H9 (cell line): ENCODE measurements at regions not wholly inside any gene's neighbourhood (a gene's known extent, or its start where the extent isn't known, plus 50 kb on each side); places are given as distances from the start of the nearest gene placed in this dataset.

ENCODE experiments used
- DNase-seq: peaks from one replicate; pipeline ENCODE4 v3.0.0-alpha.2; 2017
- H2AFZ ChIP-seq: one replicate; pipeline ENCODE4 v1.6.1; 2013; ENCODE audit warnings: mild to moderate bottlenecking, low read length, control low read depth, moderate library complexity
- H2AK5ac ChIP-seq: 2 replicates; pipeline ENCODE4 v1.6.1; 2013; ENCODE audit warnings: low read length, control low read depth, mixed read lengths; ENCODE audit not compliant: insufficient read length
- H2BK120ac ChIP-seq: one replicate; pipeline ENCODE4 v1.6.1; 2013; ENCODE audit warnings: low read depth, mild to moderate bottlenecking, low read length, control low read depth, inconsistent platforms; ENCODE audit not compliant: poor library complexity, severe bottlenecking
- H2BK12ac ChIP-seq: 2 replicates; pipeline ENCODE4 v1.6.1; 2013; ENCODE audit warnings: low read length, control low read depth, mixed read lengths, low read depth; ENCODE audit not compliant: insufficient read length
- H2BK15ac ChIP-seq: 2 replicates; pipeline ENCODE4 v1.6.1; 2013; ENCODE audit warnings: low read depth, low read length, control low read depth
- H2BK20ac ChIP-seq: one replicate; pipeline ENCODE4 v1.6.1; 2013; ENCODE audit warnings: low read depth, mild to moderate bottlenecking, low read length, control low read depth, inconsistent platforms; ENCODE audit not compliant: poor library complexity, severe bottlenecking
- H2BK5ac ChIP-seq: 2 replicates; pipeline ENCODE4 v1.6.1; 2013; ENCODE audit warnings: low read length, control low read depth, mixed read lengths; ENCODE audit not compliant: insufficient read length
- H3K14ac ChIP-seq: 2 replicates; pipeline ENCODE4 v1.6.1; 2013; ENCODE audit warnings: low read length, control low read depth; ENCODE audit not compliant: insufficient read depth
- H3K18ac ChIP-seq: 2 replicates; pipeline ENCODE4 v1.6.1; 2013; ENCODE audit warnings: low read depth, mild to moderate bottlenecking, mixed read lengths, low read length, control low read depth; ENCODE audit not compliant: insufficient read length
- H3K23ac ChIP-seq: 2 replicates; pipeline ENCODE4 v1.6.1; 2013; ENCODE audit warnings: low read length, control low read depth, mixed read lengths, low read depth; ENCODE audit not compliant: insufficient read length
- H3K23me2 ChIP-seq: 2 replicates; pipeline ENCODE4 v1.6.1; 2013; ENCODE audit warnings: low read depth, mild to moderate bottlenecking, mixed read lengths, low read length, control low read depth; ENCODE audit not compliant: insufficient read length, poor library complexity, severe bottlenecking
- H3K27ac ChIP-seq: 2 replicates; pipeline ENCODE4 v1.5.1; 2013; ENCODE audit warnings: low read length, control low read depth, mixed read lengths, low read depth; ENCODE audit not compliant: insufficient read length
- H3K27me3 ChIP-seq: 2 replicates; pipeline ENCODE4 v1.6.1; 2013; ENCODE audit warnings: low read length, control low read depth, inconsistent platforms; ENCODE audit not compliant: insufficient read depth
- H3K4ac ChIP-seq: 2 replicates; pipeline ENCODE4 v1.6.1; 2013; ENCODE audit warnings: low read depth, mild to moderate bottlenecking, control low read depth, inconsistent platforms, low read length, moderate library complexity
- H3K4me1 ChIP-seq: 2 replicates; pipeline ENCODE4 v1.6.1; 2013; ENCODE audit warnings: low read length, control low read depth, inconsistent platforms; ENCODE audit not compliant: insufficient read depth
- H3K4me2 ChIP-seq: 2 replicates; pipeline ENCODE4 v1.6.1; 2013; ENCODE audit warnings: low read length, control low read depth, mixed read lengths; ENCODE audit not compliant: insufficient read length, insufficient read depth
- H3K56ac ChIP-seq: 2 replicates; pipeline ENCODE4 v1.6.1; 2013; ENCODE audit warnings: low read depth, mild to moderate bottlenecking, mixed read lengths, low read length, control low read depth; ENCODE audit not compliant: insufficient read length
- H3K79me1 ChIP-seq: 2 replicates; pipeline ENCODE4 v1.6.1; 2013; ENCODE audit warnings: low read depth, mild to moderate bottlenecking, moderate library complexity, low read length, control low read depth, inconsistent platforms; ENCODE audit not compliant: insufficient read depth, poor library complexity, severe bottlenecking
- H3K79me2 ChIP-seq: 2 replicates; pipeline ENCODE4 v1.6.1; 2013; ENCODE audit warnings: low read length, control low read depth, inconsistent platforms; ENCODE audit not compliant: insufficient read depth
- H3K9ac ChIP-seq: 2 replicates; pipeline ENCODE4 v1.6.1; 2013; ENCODE audit warnings: low read length, control low read depth, mixed read lengths; ENCODE audit not compliant: insufficient read length; ENCODE audit errors: extremely low read depth
- H3K9me3 ChIP-seq: one replicate; pipeline ENCODE4 v1.6.1; 2013; ENCODE audit warnings: low read depth, low read length, inconsistent platforms; ENCODE audit not compliant: control insufficient read depth
- H3T11ph ChIP-seq: one replicate; pipeline ENCODE4 v1.6.1; 2013; ENCODE audit warnings: mild to moderate bottlenecking, low read length, control low read depth, inconsistent platforms
- H4K20me1 ChIP-seq: one replicate; pipeline ENCODE4 v1.6.1; 2013; ENCODE audit not compliant: control insufficient read depth, insufficient read length, insufficient read depth
- H4K5ac ChIP-seq: 2 replicates; pipeline ENCODE4 v1.6.1; 2013; ENCODE audit warnings: low read depth, mild to moderate bottlenecking, mixed read lengths, low read length, control low read depth; ENCODE audit not compliant: insufficient read length
- H4K8ac ChIP-seq: replicated peaks from 2 replicates; pipeline ENCODE4 v1.6.1; 2013; ENCODE audit warnings: low read length, control low read depth, mixed read lengths, low read depth; ENCODE audit not compliant: insufficient read length
- H4K91ac ChIP-seq: 2 replicates; pipeline ENCODE4 v1.6.1; 2013; ENCODE audit warnings: low read depth, mild to moderate bottlenecking, moderate library complexity, mixed read lengths, low read length, control low read depth; ENCODE audit not compliant: insufficient read length
- H3K27ac Mint-ChIP-seq, 3 experiments: 2 replicates in 2 of 3; 3 replicates in 1 of 3; pipeline ENCODE4 v1.8.0; 2020 to 2021; ENCODE audit warnings: mixed read lengths in 3 of 3, mild to moderate bottlenecking in 1 of 3, moderate library complexity in 1 of 3
- H3K27me3 Mint-ChIP-seq: 2 replicates; pipeline ENCODE4 v1.8.0; 2021; ENCODE audit warnings: low read depth, mild to moderate bottlenecking, moderate library complexity, mixed read lengths
- H3K36me3 Mint-ChIP-seq, 3 experiments: 2 replicates in 2 of 3; 3 replicates in 1 of 3; pipeline ENCODE4 v1.8.0; 2020 to 2021; ENCODE audit warnings: low read depth in 3 of 3, mixed read lengths in 3 of 3; ENCODE audit not compliant: insufficient read depth in 1 of 3
- H3K4me1 Mint-ChIP-seq, 2 experiments: 2 replicates each; pipeline ENCODE4 v1.8.0; 2020; ENCODE audit warnings: mixed read lengths in 2 of 2
- H3K4me3 Mint-ChIP-seq, 2 experiments: 2 replicates in 1 of 2; 3 replicates in 1 of 2; pipeline ENCODE4 v1.8.0; 2020 to 2021; ENCODE audit warnings: mild to moderate bottlenecking in 2 of 2, mixed read lengths in 2 of 2, moderate library complexity in 1 of 2
- H3K9me3 Mint-ChIP-seq, 2 experiments: 2 replicates in 1 of 2; 3 replicates in 1 of 2; pipeline ENCODE4 v1.8.0; 2020; ENCODE audit warnings: mild to moderate bottlenecking in 2 of 2, mixed read lengths in 2 of 2, moderate library complexity in 1 of 2
- CTCF ChIP-seq: fragments of 200-600 bp; sonication (generic); conservative IDR thresholded peaks from 3 replicates; pipeline ENCODE4 v1.8.0; 2021; ENCODE audit warnings: antibody characterized with exemption, mild to moderate bottlenecking
- WGBS: extraction: QIAGEN DNeasy Blood & Tissue Kit; methylation state at CpG from one replicate; pipeline ENCODE4 v1.1.7; 2013; ENCODE audit warnings: missing lambda C conversion rate, low lambda C conversion rate, mixed read lengths; ENCODE audit not compliant: insufficient read length; ENCODE audit errors: extremely low coverage; 5-methylcytosine and 5-hydroxymethylcytosine counted together

DNA sequence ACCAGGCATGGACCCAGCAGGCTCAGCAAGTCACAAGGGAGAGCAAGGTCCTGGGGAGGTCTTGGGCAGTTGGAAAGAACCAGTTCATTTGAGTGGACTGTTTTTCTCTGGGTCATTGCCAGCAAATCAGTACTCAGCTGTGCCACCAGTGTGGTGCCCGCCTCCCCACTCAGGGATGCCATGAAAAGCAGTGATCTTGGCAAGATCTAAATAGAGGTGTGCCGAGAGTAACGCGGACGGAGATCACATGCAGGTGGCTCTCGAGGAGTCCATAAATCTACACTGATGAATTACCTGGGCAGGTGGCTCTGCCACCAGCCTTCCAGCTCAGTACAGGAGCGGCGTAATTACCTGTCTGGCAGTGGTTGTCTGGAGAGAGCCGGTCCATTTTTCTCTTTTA, 642.2 kb downstream of the PTPRU start:
- no peak overlapping the region for H2BK5ac ChIP-seq
- H3K79me2 ChIP-seq: no peaks in the 10 kb centered on the region
- peaks cover 2% of the 10 kb centered on the region; the same call in 1 of the 2 replicates for H3K27me3 Mint-ChIP-seq
- no peak overlapping the region for H3K4me3 Mint-ChIP-seq
- no peak overlapping the region for H3K56ac ChIP-seq
- no peaks in the 10 kb centered on the region for H3K27me3 ChIP-seq
- H3K27ac Mint-ChIP-seq: no peak overlapping the region
- H3K14ac ChIP-seq: no peak overlapping the region
- no peak overlapping the region for H3K27ac ChIP-seq
- H3K4me2 ChIP-seq: no peak overlapping the region
- no peak overlapping the region for H3K23ac ChIP-seq
- peaks cover 7 to 13% of the 10 kb centered on the region in 2 experiments for H3K4me1 Mint-ChIP-seq
- no peaks in the 10 kb centered on the region for H4K20me1 ChIP-seq
- H2BK120ac ChIP-seq: no peak overlapping the region
- no peaks in the 10 kb centered on the region for H3K23me2 ChIP-seq
- H3K18ac ChIP-seq: no peak overlapping the region
- no peaks in the 10 kb centered on the region for H3K9me3 Mint-ChIP-seq
- no peak overlapping the region for H3K4ac ChIP-seq
- no peak overlapping the region for H2BK12ac ChIP-seq
- H4K91ac ChIP-seq: no peak overlapping the region
- TF ChIP-seq CTCF: no peak
- H3K4me1 ChIP-seq: no peaks in the 10 kb centered on the region
- no peak overlapping the region for H4K5ac ChIP-seq
- DNase-seq: no peak
- no peak overlapping the region for H2AK5ac ChIP-seq
- no peak overlapping the region for H3K9ac ChIP-seq
- no peak overlapping the region for H2BK15ac ChIP-seq
- no peaks in the 10 kb centered on the region for H3K36me3 Mint-ChIP-seq
- no peak overlapping the region for H2AFZ ChIP-seq
- H3K79me1 ChIP-seq: no peaks in the 10 kb centered on the region
- no peak overlapping the region for H3T11ph ChIP-seq
- H3K9me3 ChIP-seq: no peaks in the 10 kb centered on the region
- H4K8ac ChIP-seq: no peak overlapping the region
- no CpG with 5 or more reads among the region's 9 CpGs for WGBS
- H2BK20ac ChIP-seq: no peak overlapping the region
